Spleen (tissue), 7 donors: ENCODE measurements at regions not wholly inside any gene's neighbourhood (a gene's known extent, or its start where the extent isn't known, plus 50 kb on each side); places are given as distances from the start of the nearest gene placed in this dataset.

Experiments
- CTCF ChIP-seq, 11 experiments: fragments of 200-600 bp in 7 of 11; fragments of 450-650 bp in 4 of 11; sonication (generic) in 4 of 11; IDR thresholded peaks in 8 of 11; conservative IDR thresholded peaks in 3 of 11; 1 replicate in 7 of 11; 2 replicates in 4 of 11; pipeline versions ENCODE4 v1.4.0 to v1.8.0; 2016 to 2021; ENCODE audit warnings: antibody characterized with exemption in 11 of 11, inconsistent platforms in 4 of 11, mild to moderate bottlenecking in 1 of 11
- POLR2A ChIP-seq, 3 donors: fragments of 450-650 bp; IDR thresholded peaks; one replicate each; pipeline ENCODE4 v1.5.1; 2017; ENCODE audit warnings: antibody characterized with exemption in 3 of 3, mild to moderate bottlenecking in 1 of 3
- donor health status: DM: no; HTN: no; CAD: no; lungs with moderate emphysema.
- donor health status: DM: no; HTN: no; CAD: no.
- donor health status: DM: no; HTN: no; CAD: no.

- TF ChIP-seq CTCF (IDR thresholded peaks at IDR 0.05 in 8 of 11, conservative IDR thresholded peaks at IDR 0.05 in 3 of 11): no peak
- TF ChIP-seq POLR2A (IDR thresholded peaks at IDR 0.05): no peak
Observed at GRCh38 chr6:92647630-92648029, 771.7 kb downstream of the EPHA7 start.
